Inflammatory macrophage treated with lipopolysaccharide for 1 hour (primary cell): ENCODE measurements at regions not wholly inside any gene's neighbourhood (a gene's known extent, or its start where the extent isn't known, plus 50 kb on each side); places are given as distances from the start of the nearest gene placed in this dataset.

ENCODE experiments used
- DNase-seq, 2 donors: peaks; one replicate each; pipeline ENCODE4 v3.0.0-alpha.2; 2020 to 2022

GRCh38 chr5:58099257-58099656, 360.6 kb downstream of the PLK2 start:
- no peak for DNase-seq

GRCh38 chr5:58094031-58094430, 365.9 kb downstream of the PLK2 start:
- no peak for DNase-seq

- DNase-seq: no peak
Measured at GRCh38 chr5:58090704-58091103, 369.2 kb downstream of the PLK2 start.

- no peak for DNase-seq
Measured at GRCh38 chr5:58088941-58089340, 370.9 kb downstream of the PLK2 start.

GRCh38 chr5:58087905-58088304, 372.0 kb downstream of the PLK2 start:
- DNase-seq: no peak

- DNase-seq: no peak
Measured at GRCh38 chr5:58087123-58087522, 372.8 kb downstream of the PLK2 start.

- no peak for DNase-seq
Measured at GRCh38 chr5:58085800-58086199, 374.1 kb downstream of the PLK2 start.

- no peak for DNase-seq
Measured at GRCh38 chr5:58081435-58081834, 378.5 kb downstream of the PLK2 start.

- no peak for DNase-seq
Measured at GRCh38 chr5:58080573-58080972, 379.3 kb downstream of the PLK2 start.

- no peak for DNase-seq
Measured at GRCh38 chr5:58077966-58078365, 381.9 kb downstream of the PLK2 start.

GRCh38 chr5:58077416-58077815, 382.5 kb downstream of the PLK2 start:
- no peak for DNase-seq

GRCh38 chr5:58076483-58077257, 383.2 kb downstream of the PLK2 start:
- no peak for DNase-seq

GRCh38 chr5:58075907-58076306, 384.0 kb downstream of the PLK2 start:
- no peak for DNase-seq

GRCh38 chr5:58074717-58075116, 385.2 kb downstream of the PLK2 start:
- DNase-seq: no peak

- DNase-seq: no peak
Measured at GRCh38 chr5:58074222-58074621, 385.7 kb downstream of the PLK2 start.

- DNase-seq: no peak
Measured at GRCh38 chr5:58073243-58073642, 386.6 kb downstream of the PLK2 start.

- no peak for DNase-seq
Measured at GRCh38 chr5:58072300-58072965, 387.5 kb downstream of the PLK2 start.

GRCh38 chr5:58071566-58071965, 388.3 kb downstream of the PLK2 start:
- DNase-seq: no peak

GRCh38 chr5:58069846-58070245, 390.0 kb downstream of the PLK2 start:
- DNase-seq: no peak

- no peak for DNase-seq
Measured at GRCh38 chr5:58069016-58069705, 390.7 kb downstream of the PLK2 start.

GRCh38 chr5:58066557-58066956, 393.3 kb downstream of the PLK2 start:
- no peak for DNase-seq

GRCh38 chr5:58066076-58066475, 393.8 kb downstream of the PLK2 start:
- DNase-seq: no peak

- DNase-seq: no peak
Measured at GRCh38 chr5:58064801-58065200, 395.1 kb downstream of the PLK2 start.

- DNase-seq: no peak
Measured at GRCh38 chr5:58060996-58061395, 398.9 kb downstream of the PLK2 start.
